HFF-Myc (cell line): ENCODE measurements at regions not wholly inside any gene's neighbourhood (a gene's known extent, or its start where the extent isn't known, plus 50 kb on each side); places are given as distances from the start of the nearest gene placed in this dataset.
"Not testable (repeated sequence)": the region's sequence is repeated elsewhere in the genome, so short reads cannot be mapped to it uniquely, and the experiment has no call there.

Experiments
- DNase-seq: peaks from one replicate; pipeline ENCODE4 v3.0.0-alpha.2; 2011; ENCODE audit warnings: low read depth; ENCODE audit errors: extremely low read depth
- H3K4me3 ChIP-seq: replicated peaks from 2 replicates; pipeline ENCODE4 v1.5.1; 2011; ENCODE audit warnings: low read depth, mild to moderate bottlenecking, control low read depth, low read length
- CTCF ChIP-seq: IDR thresholded peaks from 2 replicates; pipeline ENCODE4 v1.5.1; 2012; ENCODE audit warnings: mild to moderate bottlenecking, low read depth, low read length, control low read depth; ENCODE audit errors: missing control alignments

- no peak for DNase-seq
- H3K4me3 ChIP-seq = no peak overlapping the region
- TF ChIP-seq CTCF = no peak
These were observed 973.5 kb upstream of the NCAM2 start for GRCh38 chr21:20024741-20025140.

- no peak overlapping the region for H3K4me3 ChIP-seq
- TF ChIP-seq CTCF = no peak
- DNase-seq = no peak
These were observed 971.7 kb upstream of the NCAM2 start for GRCh38 chr21:20026543-20026942.

- no peak overlapping the region for H3K4me3 ChIP-seq
- no peak for TF ChIP-seq CTCF
- DNase-seq = no peak
These were observed 967.8 kb upstream of the NCAM2 start for GRCh38 chr21:20030390-20030789.

GRCh38 chr21:20031807-20032206 lies 966.4 kb upstream of the NCAM2 start:
- no peak overlapping the region for H3K4me3 ChIP-seq
- DNase-seq = no peak
- no peak for TF ChIP-seq CTCF

- no peak for TF ChIP-seq CTCF
- no peak for DNase-seq
- no peak overlapping the region for H3K4me3 ChIP-seq
These were observed 957.4 kb upstream of the NCAM2 start for GRCh38 chr21:20040768-20041167.

- no peak for TF ChIP-seq CTCF
- no peak for DNase-seq
- H3K4me3 ChIP-seq = no peak overlapping the region
These were observed 953.0 kb upstream of the NCAM2 start for GRCh38 chr21:20045197-20045596.

GRCh38 chr21:20048130-20048837 lies 949.9 kb upstream of the NCAM2 start:
- H3K4me3 ChIP-seq, DNase-seq: not testable (repeated sequence)
